ENCODE measurements at regions not wholly inside any gene's neighbourhood (a gene's known extent, or its start where the extent isn't known, plus 50 kb on each side); places are given as distances from the start of the nearest gene placed in this dataset.

DNA sequence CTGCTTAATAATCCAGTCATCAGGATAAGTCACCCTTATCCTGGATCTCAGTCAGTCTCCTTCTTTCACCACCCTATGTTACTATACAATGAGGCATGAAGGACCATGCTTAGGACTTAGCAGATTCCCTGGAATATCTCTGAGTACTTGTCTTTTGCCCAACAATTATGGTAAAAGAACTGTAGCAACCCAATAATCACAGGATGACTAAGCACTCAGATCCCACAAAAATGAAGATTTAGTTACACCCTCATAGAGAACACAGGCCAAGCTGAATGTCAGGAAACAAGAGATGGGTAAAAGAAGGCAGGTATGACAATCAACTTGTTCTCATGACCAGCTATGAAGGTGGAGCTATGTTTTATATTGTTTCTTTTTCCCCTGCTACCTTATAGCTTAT is 91.4 kb downstream of the EDN1 start:
- H3K4me3 ChIP-seq (ENCODE audit: low read depth, low read length): no peak overlapping the region
- TF ChIP-seq, protein P1, sequence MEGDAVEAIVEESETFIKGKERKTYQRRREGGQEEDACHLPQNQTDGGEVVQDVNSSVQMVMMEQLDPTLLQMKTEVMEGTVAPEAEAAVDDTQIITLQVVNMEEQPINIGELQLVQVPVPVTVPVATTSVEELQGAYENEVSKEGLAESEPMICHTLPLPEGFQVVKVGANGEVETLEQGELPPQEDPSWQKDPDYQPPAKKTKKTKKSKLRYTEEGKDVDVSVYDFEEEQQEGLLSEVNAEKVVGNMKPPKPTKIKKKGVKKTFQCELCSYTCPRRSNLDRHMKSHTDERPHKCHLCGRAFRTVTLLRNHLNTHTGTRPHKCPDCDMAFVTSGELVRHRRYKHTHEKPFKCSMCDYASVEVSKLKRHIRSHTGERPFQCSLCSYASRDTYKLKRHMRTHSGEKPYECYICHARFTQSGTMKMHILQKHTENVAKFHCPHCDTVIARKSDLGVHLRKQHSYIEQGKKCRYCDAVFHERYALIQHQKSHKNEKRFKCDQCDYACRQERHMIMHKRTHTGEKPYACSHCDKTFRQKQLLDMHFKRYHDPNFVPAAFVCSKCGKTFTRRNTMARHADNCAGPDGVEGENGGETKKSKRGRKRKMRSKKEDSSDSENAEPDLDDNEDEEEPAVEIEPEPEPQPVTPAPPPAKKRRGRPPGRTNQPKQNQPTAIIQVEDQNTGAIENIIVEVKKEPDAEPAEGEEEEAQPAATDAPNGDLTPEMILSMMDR (conservative IDR thresholded peaks at IDR 0.05; ENCODE audit: low read depth, low read length): no peak
- DNase-seq (ENCODE audit: low read depth): no peak

DNA sequence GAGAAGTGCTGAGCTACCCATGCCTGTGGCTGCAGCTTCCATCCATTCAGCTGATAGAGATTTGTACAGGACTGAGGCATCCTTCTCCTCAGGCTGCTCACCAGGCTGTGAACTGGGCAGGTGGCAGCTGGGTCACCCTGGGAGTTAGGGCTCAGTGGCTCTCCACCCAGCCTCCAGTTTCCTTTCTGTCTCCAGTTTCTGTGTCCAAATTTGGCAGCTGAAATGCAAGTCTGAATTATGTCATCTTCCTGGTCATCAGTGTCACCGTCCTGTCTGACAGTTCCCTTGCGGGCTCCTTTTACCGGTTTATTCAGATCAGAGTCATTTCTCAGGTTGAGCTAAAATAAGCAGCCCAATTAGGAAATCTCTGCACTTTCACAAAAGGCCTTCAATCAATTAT is 93.3 kb downstream of the EDN1 start:
- no peak overlapping the region for H3K4me3 ChIP-seq (ENCODE audit: low read depth, low read length)
- no peak for DNase-seq (ENCODE audit: low read depth)
- TF ChIP-seq, protein P1 (conservative IDR thresholded peaks at IDR 0.05; ENCODE audit: low read depth, low read length): no peak

DNA sequence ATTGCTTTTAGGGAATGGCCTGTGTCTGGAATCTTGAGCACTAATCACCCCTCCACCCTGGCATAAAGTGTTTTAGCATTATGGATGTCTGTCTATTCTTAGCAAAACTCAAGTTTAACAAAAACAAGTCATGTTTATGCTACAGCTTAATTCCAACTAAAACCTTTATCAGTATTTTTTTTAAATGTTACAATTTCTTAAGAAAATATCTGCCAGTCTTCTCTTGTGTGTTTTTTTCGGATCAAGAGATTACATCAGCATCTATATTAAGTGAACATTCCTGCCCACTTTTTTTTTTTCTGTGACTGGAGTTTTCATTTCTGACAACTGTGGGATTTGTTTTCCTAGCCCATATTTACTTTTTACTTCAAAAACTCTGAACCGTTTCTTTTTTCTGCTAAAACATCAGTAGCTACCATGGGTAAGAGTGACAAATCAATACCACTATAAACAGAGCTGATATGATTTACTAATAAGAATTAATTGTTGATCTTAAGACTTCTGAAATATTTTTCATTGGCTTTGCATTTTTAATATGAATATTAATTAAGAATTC is 94.3 kb downstream of the EDN1 start:
- no peak overlapping the region for H3K4me3 ChIP-seq (ENCODE audit: low read depth, low read length)

DNA sequence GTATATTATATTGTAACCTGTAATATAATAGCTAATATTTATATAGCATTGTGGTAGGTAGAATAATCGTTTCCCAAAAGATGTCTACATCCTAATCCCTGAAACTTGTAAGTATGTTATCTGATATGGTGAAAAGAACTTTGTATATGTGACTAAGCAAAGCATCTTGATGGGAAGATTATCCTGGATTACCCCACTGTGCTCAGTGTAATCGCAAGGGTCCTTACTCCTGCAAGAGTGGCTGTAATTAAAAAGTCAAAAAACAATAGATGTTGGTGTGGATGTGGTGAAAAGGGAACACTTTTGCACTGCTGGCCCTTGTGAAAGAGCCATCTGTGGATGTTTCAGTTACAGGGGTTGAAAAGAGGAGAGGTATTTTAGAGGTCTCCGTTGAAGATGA is 95.2 kb downstream of the EDN1 start:
- TF ChIP-seq, protein P1 (conservative IDR thresholded peaks at IDR 0.05; ENCODE audit: low read depth, low read length): no peak
- DNase-seq (ENCODE audit: low read depth): no peak
- H3K4me3 ChIP-seq (ENCODE audit: low read depth, low read length): no peak overlapping the region

More for the DNA sequence above, 94.3 kb downstream of the EDN1 start:
- TF ChIP-seq, protein P1 (conservative IDR thresholded peaks at IDR 0.05; ENCODE audit: low read depth, low read length): no peak
- no peak for DNase-seq (ENCODE audit: low read depth)

DNA sequence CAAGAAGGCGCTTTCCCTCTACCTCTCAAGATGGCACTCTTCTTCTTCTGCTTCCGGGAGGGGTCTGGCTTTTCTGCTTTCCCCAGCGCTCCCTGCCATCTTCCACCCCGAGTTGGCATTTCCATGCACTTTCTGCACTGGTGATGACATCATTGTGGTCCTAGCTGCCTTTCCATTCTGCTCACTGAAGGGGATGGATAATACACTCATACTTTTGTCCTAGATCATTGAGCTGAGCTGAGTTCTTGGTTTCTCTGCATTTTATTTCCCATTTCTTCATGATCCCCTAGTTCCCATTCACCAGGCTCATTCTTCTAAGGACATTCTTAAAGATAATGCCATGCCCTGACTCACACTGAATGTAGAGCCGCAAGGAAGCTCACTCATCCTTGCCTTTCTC is 96.7 kb downstream of the EDN1 start:
- no peak overlapping the region for H3K4me3 ChIP-seq (ENCODE audit: low read depth, low read length)
- TF ChIP-seq, protein P1 (conservative IDR thresholded peaks at IDR 0.05; ENCODE audit: low read depth, low read length): no peak
- peak; percentile 52 for DNase-seq (ENCODE audit: low read depth)

DNA sequence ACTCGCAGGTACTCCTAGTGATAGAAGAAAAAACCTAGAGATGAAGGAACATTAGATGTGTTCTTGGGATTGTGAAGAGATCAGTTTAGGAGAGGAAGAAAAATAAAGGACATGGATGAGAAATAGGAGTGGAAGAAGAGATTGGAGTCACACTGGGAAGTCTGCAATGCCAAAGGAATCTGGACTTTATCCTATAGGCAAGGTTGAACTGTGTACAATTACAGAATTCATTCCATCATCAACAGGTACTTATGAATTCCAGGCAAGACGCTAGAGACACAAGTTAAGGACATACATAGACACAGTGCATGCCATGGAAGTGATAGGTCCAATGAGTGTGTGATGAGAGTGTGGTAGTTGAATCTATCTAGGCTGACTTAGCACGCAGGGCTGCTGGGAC is 101.3 kb downstream of the EDN1 start:
- no peak overlapping the region for H3K4me3 ChIP-seq (ENCODE audit: low read depth, low read length)
- TF ChIP-seq, protein P1 (conservative IDR thresholded peaks at IDR 0.05; ENCODE audit: low read depth, low read length): no peak
- no peak for DNase-seq (ENCODE audit: low read depth)

DNA sequence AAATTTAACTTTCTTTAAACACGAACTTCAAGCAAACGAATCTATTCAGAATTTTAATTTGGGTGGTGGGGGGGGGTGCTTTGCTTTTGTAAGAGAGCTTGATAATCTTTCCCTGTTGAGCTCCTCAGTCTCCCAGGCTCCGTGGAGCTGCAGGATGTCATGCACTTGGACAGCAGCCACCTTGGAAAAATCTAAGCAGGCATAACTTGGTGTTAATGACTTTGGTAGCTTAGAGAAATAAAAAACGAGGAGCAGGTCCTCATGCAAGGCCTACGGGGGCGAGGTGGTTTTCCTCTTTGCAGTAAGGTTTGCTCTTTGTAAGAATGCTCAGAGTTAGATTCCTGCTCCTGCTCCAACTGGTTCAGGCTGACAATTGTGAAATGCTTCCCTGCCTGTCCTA is 102.3 kb downstream of the EDN1 start:
- no peak overlapping the region for H3K4me3 ChIP-seq (ENCODE audit: low read depth, low read length)
- TF ChIP-seq, protein P1 (conservative IDR thresholded peaks at IDR 0.05; ENCODE audit: low read depth, low read length): no peak
- DNase-seq (ENCODE audit: low read depth): no peak

Measured in epithelial cell of proximal tubule (primary cell).